ENCODE measurements at regions not wholly inside any gene's neighbourhood (a gene's known extent, or its start where the extent isn't known, plus 50 kb on each side); places are given as distances from the start of the nearest gene placed in this dataset.

GRCh38 chr9:129370770-129371169 lies 192.7 kb upstream of the IER5L start:
- H3K36me3 ChIP-seq (ENCODE audit: control insufficient read depth, insufficient read depth, low read length), result no peaks in the 10 kb centered on the region
- no peaks in the 10 kb centered on the region for H3K27me3 ChIP-seq (ENCODE audit: control insufficient read depth, insufficient read depth, low read length)
- no peak overlapping the region for H3K27ac ChIP-seq (ENCODE audit: low read length)
- H3K4me3 ChIP-seq (ENCODE audit: low read length), result no peak overlapping the region
- WGBS (ENCODE audit: insufficient coverage), result 87% methylated on average over 4 of the region's 7 CpGs
- H3K9me3 ChIP-seq (replicated peaks; ENCODE audit: control insufficient read depth, low read depth, low read length), result peaks cover 10% of the 10 kb centered on the region
- no peak for DNase-seq
- H3K4me1 ChIP-seq (ENCODE audit: control insufficient read depth, insufficient read depth, low read length), result no peaks in the 10 kb centered on the region

GRCh38 chr9:129368444-129368978 lies 190.4 kb upstream of the IER5L start:
- Histone ChIP-seq H3K36me3 (ENCODE audit: control insufficient read depth, insufficient read depth, low read length) (no peaks in the 10 kb centered on the region), H3K27me3 (ENCODE audit: control insufficient read depth, insufficient read depth, low read length) (no peaks in the 10 kb centered on the region), H3K4me3 (ENCODE audit: low read length) (no peak overlapping the region), H3K9me3 (replicated peaks; ENCODE audit: control insufficient read depth, low read depth, low read length) (peaks cover 8% of the 10 kb centered on the region), H3K4me1 (ENCODE audit: control insufficient read depth, insufficient read depth, low read length) (no peaks in the 10 kb centered on the region), H3K27ac (ENCODE audit: low read length) (no peak overlapping the region)
- no CpG with 5 or more reads among the region's 6 CpGs for WGBS (ENCODE audit: insufficient coverage)
- no peak for DNase-seq

- no CpG with 5 or more reads among the region's 5 CpGs for WGBS (ENCODE audit: insufficient coverage)
- peaks cover 8% of the 10 kb centered on the region for H3K9me3 ChIP-seq (replicated peaks; ENCODE audit: control insufficient read depth, low read depth, low read length)
- H3K27ac ChIP-seq (ENCODE audit: low read length), result no peak overlapping the region
- H3K4me3 ChIP-seq (ENCODE audit: low read length), result no peak overlapping the region
- no peaks in the 10 kb centered on the region for H3K27me3 ChIP-seq (ENCODE audit: control insufficient read depth, insufficient read depth, low read length)
- no peak for DNase-seq
- peaks cover 5% of the 10 kb centered on the region for H3K4me1 ChIP-seq (ENCODE audit: control insufficient read depth, insufficient read depth, low read length)
- H3K36me3 ChIP-seq (ENCODE audit: control insufficient read depth, insufficient read depth, low read length), result no peaks in the 10 kb centered on the region
Observed at GRCh38 chr9:129367287-129367686, 189.2 kb upstream of the IER5L start.

- H3K4me3 ChIP-seq (ENCODE audit: low read length), result no peak overlapping the region
- WGBS (ENCODE audit: insufficient coverage), result 25% methylated on average over 2 of the region's 5 CpGs
- H3K9me3 ChIP-seq (replicated peaks; ENCODE audit: control insufficient read depth, low read depth, low read length), result peaks cover 2% of the 10 kb centered on the region
- no peak for DNase-seq
- no peak overlapping the region for H3K27ac ChIP-seq (ENCODE audit: low read length)
- H3K4me1 ChIP-seq (ENCODE audit: control insufficient read depth, insufficient read depth, low read length), result peaks cover 9% of the 10 kb centered on the region
- H3K27me3 ChIP-seq (ENCODE audit: control insufficient read depth, insufficient read depth, low read length), result no peaks in the 10 kb centered on the region
- H3K36me3 ChIP-seq (ENCODE audit: control insufficient read depth, insufficient read depth, low read length), result no peaks in the 10 kb centered on the region
Observed at GRCh38 chr9:129365196-129365595, 187.1 kb upstream of the IER5L start.

DNA sequence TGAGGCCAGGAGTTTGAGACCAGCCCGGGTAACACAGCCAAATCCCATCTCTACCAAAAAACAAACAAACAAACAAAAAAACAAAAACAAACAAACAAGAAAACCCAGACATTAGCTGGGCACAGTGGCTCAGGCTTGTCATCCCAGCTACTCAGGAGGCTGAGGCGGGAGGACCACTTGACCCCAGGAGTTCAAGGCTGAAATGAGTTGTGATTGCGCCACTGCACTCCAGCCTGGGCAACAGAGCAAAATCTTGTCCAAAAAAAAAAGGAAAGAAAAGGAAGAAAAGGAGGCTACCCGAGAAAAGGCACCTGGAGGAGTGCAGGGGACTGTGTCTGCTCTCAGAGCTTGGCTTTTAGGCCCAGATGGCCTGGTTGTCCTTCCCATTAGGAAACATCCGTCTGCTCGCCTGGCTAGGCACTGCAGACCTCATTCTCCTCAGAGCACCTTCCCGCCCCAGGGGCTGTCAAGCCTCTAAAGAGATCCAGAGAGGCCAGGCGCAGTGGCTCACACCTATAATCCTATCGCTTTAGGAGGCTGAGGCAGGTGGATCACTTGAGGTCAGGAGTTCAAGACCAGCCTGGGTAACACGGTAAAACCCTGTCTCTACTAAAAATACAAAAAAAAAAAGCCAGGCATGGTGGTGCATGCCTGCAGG lies 185.3 kb upstream of the IER5L start:
- WGBS (ENCODE audit: insufficient coverage), result 87% methylated on average over 3 of the region's 10 CpGs
- H3K27me3 ChIP-seq (ENCODE audit: control insufficient read depth, insufficient read depth, low read length), result no peaks in the 10 kb centered on the region
- no peaks in the 10 kb centered on the region for H3K9me3 ChIP-seq (replicated peaks; ENCODE audit: control insufficient read depth, low read depth, low read length)
- no peaks in the 10 kb centered on the region for H3K36me3 ChIP-seq (ENCODE audit: control insufficient read depth, insufficient read depth, low read length)
- peaks cover 9% of the 10 kb centered on the region for H3K4me1 ChIP-seq (ENCODE audit: control insufficient read depth, insufficient read depth, low read length)
- no peak overlapping the region for H3K4me3 ChIP-seq (ENCODE audit: low read length)
- no peak overlapping the region for H3K27ac ChIP-seq (ENCODE audit: low read length)
- DNase-seq, result no peak

DNA sequence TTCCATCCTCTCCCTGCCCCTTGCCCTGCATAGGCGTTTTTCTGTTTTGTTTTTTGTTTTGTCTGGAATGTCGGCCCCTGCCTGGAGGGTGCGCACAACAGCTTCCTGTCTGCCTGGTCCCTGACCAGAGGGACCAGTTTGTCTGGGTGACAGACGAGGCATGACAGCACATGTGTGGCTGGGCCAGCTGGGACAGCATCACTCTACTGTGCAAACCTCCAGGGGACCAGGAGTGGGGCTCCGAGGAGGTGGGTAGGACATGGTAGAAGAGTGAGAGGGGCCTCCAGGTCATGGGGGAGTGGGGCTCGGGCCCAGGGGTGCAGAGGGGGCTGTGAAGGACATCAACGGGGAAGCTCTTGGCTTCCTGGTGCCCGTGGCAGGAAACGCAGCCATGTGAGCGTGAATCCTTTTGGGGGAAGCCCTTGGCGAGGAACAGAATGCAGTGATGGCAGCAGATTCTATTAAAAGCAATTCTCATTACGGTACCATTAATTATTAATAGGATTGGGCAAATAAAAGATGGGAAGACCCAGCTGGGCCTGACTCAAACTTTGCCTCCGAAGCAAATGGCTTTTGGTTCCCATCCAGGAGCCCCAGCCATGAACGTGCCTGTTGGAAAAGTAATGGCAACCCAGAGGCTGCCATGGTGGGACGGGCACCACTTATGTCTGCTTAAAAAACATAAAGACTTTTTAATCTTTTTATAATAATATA lies 184.4 kb upstream of the IER5L start:
- 36% methylated on average over 5 of the region's 15 CpGs for WGBS (ENCODE audit: insufficient coverage)
- no peak for DNase-seq
- Histone ChIP-seq H3K4me1 (ENCODE audit: control insufficient read depth, insufficient read depth, low read length) (peaks cover 12% of the 10 kb centered on the region), H3K27me3 (ENCODE audit: control insufficient read depth, insufficient read depth, low read length) (no peaks in the 10 kb centered on the region), H3K36me3 (ENCODE audit: control insufficient read depth, insufficient read depth, low read length) (no peaks in the 10 kb centered on the region), H3K4me3 (ENCODE audit: low read length) (no peak overlapping the region), H3K9me3 (replicated peaks; ENCODE audit: control insufficient read depth, low read depth, low read length) (no peaks in the 10 kb centered on the region), H3K27ac (ENCODE audit: low read length) (no peak overlapping the region)

GRCh38 chr9:129361196-129361595 lies 183.1 kb upstream of the IER5L start:
- Histone ChIP-seq H3K4me3 (ENCODE audit: low read length) (no peak overlapping the region), H3K27me3 (ENCODE audit: control insufficient read depth, insufficient read depth, low read length) (no peaks in the 10 kb centered on the region), H3K36me3 (ENCODE audit: control insufficient read depth, insufficient read depth, low read length) (no peaks in the 10 kb centered on the region), H3K27ac (ENCODE audit: low read length) (no peak overlapping the region), H3K4me1 (ENCODE audit: control insufficient read depth, insufficient read depth, low read length) (peaks cover 12% of the 10 kb centered on the region), H3K9me3 (replicated peaks; ENCODE audit: control insufficient read depth, low read depth, low read length) (peaks cover 1% of the 10 kb centered on the region)
- DNase-seq, result no peak
- 94% methylated on average over 8 of the region's 21 CpGs for WGBS (ENCODE audit: insufficient coverage)

DNA sequence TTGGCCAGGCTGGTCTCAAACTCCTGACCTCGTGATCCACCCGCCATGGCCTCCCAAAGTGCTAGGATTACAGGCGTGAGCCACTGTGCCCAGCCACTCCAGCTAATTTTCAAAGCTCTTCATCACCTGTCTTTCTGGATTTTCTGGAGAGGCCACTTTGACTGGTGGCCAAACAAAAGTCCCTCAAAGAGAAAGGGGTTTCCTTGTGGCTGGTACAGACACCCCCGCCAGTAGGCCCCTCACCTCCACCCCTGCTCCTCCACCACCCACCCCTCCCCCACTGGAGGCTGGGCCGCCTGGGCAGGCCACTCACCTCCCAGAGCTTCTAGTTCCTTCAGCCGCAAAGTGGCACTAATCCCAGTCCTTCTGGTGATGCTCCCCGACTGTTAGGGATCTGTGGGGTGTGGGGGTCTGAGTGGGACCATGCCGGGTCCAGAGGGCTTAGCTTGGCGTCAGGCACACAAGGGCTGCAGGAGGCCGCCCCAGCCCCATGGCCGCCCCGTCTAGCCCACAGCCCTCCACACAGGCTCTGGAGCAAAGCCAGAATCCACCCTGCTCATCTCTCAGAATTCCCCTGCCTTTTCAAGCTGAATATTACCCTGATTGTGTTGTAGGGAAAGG lies 182.0 kb upstream of the IER5L start:
- WGBS (ENCODE audit: insufficient coverage), result 52% methylated on average over 3 of the region's 12 CpGs
- H3K9me3 ChIP-seq (replicated peaks; ENCODE audit: control insufficient read depth, low read depth, low read length), result peaks cover 13% of the 10 kb centered on the region
- no peak overlapping the region for H3K27ac ChIP-seq (ENCODE audit: low read length)
- no peak for DNase-seq
- H3K4me1 ChIP-seq (ENCODE audit: control insufficient read depth, insufficient read depth, low read length), result peaks cover 12% of the 10 kb centered on the region
- no peaks in the 10 kb centered on the region for H3K27me3 ChIP-seq (ENCODE audit: control insufficient read depth, insufficient read depth, low read length)
- H3K4me3 ChIP-seq (ENCODE audit: low read length), result no peak overlapping the region
- no peaks in the 10 kb centered on the region for H3K36me3 ChIP-seq (ENCODE audit: control insufficient read depth, insufficient read depth, low read length)

- H3K27me3 ChIP-seq (ENCODE audit: control insufficient read depth, insufficient read depth, low read length), result no peaks in the 10 kb centered on the region
- no peak overlapping the region for H3K4me3 ChIP-seq (ENCODE audit: low read length)
- 78% methylated on average over 9 of the region's 15 CpGs for WGBS (ENCODE audit: insufficient coverage)
Observed at GRCh38 chr9:129359162-129359811, 181.2 kb upstream of the IER5L start.

GRCh38 chr9:129358621-129359154 lies 180.6 kb upstream of the IER5L start:
- WGBS (ENCODE audit: insufficient coverage), result 56% methylated on average over 7 of the region's 12 CpGs
- Histone ChIP-seq H3K27ac (ENCODE audit: low read length) (no peak overlapping the region), H3K4me3 (ENCODE audit: low read length) (no peak overlapping the region)

More at GRCh38 chr9:129359162-129359811, 181.2 kb upstream of the IER5L start:
- no peak overlapping the region for H3K27ac ChIP-seq (ENCODE audit: low read length)
- H3K9me3 ChIP-seq (replicated peaks; ENCODE audit: control insufficient read depth, low read depth, low read length), result peaks cover 14% of the 10 kb centered on the region
- no peak for DNase-seq
- peaks cover 15% of the 10 kb centered on the region for H3K4me1 ChIP-seq (ENCODE audit: control insufficient read depth, insufficient read depth, low read length)
- no peaks in the 10 kb centered on the region for H3K36me3 ChIP-seq (ENCODE audit: control insufficient read depth, insufficient read depth, low read length)

More at GRCh38 chr9:129358621-129359154, 180.6 kb upstream of the IER5L start:
- peaks cover 21% of the 10 kb centered on the region for H3K4me1 ChIP-seq (ENCODE audit: control insufficient read depth, insufficient read depth, low read length)
- no peaks in the 10 kb centered on the region for H3K27me3 ChIP-seq (ENCODE audit: control insufficient read depth, insufficient read depth, low read length)
- DNase-seq, result no peak
- peaks cover 14% of the 10 kb centered on the region for H3K9me3 ChIP-seq (replicated peaks; ENCODE audit: control insufficient read depth, low read depth, low read length)
- H3K36me3 ChIP-seq (ENCODE audit: control insufficient read depth, insufficient read depth, low read length), result no peaks in the 10 kb centered on the region
